Naive thymus-derived CD4-positive, alpha-beta T cell (primary cell): ENCODE measurements at regions not wholly inside any gene's neighbourhood (a gene's known extent, or its start where the extent isn't known, plus 50 kb on each side); places are given as distances from the start of the nearest gene placed in this dataset.

Experiments used
- ATAC-seq: fragments of 150-1000 bp; cut with Tn5 transposase; 2 replicates; pipeline ENCODE4 v1.10.0; 2021; ENCODE audit warnings: mild to moderate bottlenecking, moderate library complexity
- CTCF ChIA-PET: fragments of 350-600 bp; sonication (Branson Sonifier 250); formaldehyde crosslinking; loops from one replicate; lab custom pipeline; 2021; ENCODE audit warnings: antibody characterized with exemption; lab: Charles Lee
- POLR2A ChIA-PET: fragments of 350-600 bp; sonication (Branson Sonifier 250); formaldehyde crosslinking; loops from one replicate; lab custom pipeline; 2021; ENCODE audit warnings: antibody characterized with exemption, inconsistent platforms; lab: Charles Lee
- DNase-seq, 9 donors: peaks; one replicate each; pipeline versions ENCODE4 v3.0.0 to v3.0.0-alpha.2; 2020 to 2022; ENCODE audit warnings: mixed read lengths in 1 of 9
- H3K27ac ChIP-seq: one replicate; pipeline ENCODE4 v1.7.0; 2013; ENCODE audit warnings: mild to moderate bottlenecking, low read depth, low read length, moderate library complexity
- H3K27me3 ChIP-seq, 2 donors: one replicate each; pipeline ENCODE4 v1.7.0; 2013; ENCODE audit warnings: low read length in 2 of 2, mild to moderate bottlenecking in 2 of 2, moderate library complexity in 2 of 2; ENCODE audit not compliant: control insufficient read depth in 2 of 2, insufficient read depth in 2 of 2
- H3K36me3 ChIP-seq, 3 experiments: 1 replicate in 2 of 3; 2 replicates in 1 of 3; pipeline ENCODE4 v1.7.0; 2013; ENCODE audit warnings: low read length in 3 of 3, mild to moderate bottlenecking in 3 of 3, moderate library complexity in 1 of 3; ENCODE audit not compliant: insufficient read depth in 3 of 3, control insufficient read depth in 2 of 3
- H3K4me1 ChIP-seq, 2 donors: one replicate each; pipeline ENCODE4 v1.7.0; 2013; ENCODE audit warnings: low read length in 2 of 2, mild to moderate bottlenecking in 2 of 2, moderate library complexity in 1 of 2; ENCODE audit not compliant: control insufficient read depth in 2 of 2, insufficient read depth in 2 of 2
- H3K4me3 ChIP-seq: 2 replicates; pipeline ENCODE4 v1.7.0; 2013; ENCODE audit warnings: mild to moderate bottlenecking, low read length
- H3K9me3 ChIP-seq, 3 experiments: 1 replicate in 2 of 3; 2 replicates in 1 of 3; pipeline ENCODE4 v1.7.0; 2013; ENCODE audit warnings: low read length in 3 of 3; ENCODE audit not compliant: control insufficient read depth in 2 of 3
- H3K27ac Mint-ChIP-seq, 9 donors: one replicate each; pipeline ENCODE4 v1.8.0; 2020 to 2022; ENCODE audit warnings: mixed read lengths in 9 of 9, mild to moderate bottlenecking in 8 of 9, moderate library complexity in 5 of 9, inconsistent platforms in 2 of 9
- H3K27me3 Mint-ChIP-seq, 5 donors: one replicate each; pipeline ENCODE4 v1.8.0; 2021 to 2022; ENCODE audit warnings: mixed read lengths in 5 of 5, mild to moderate bottlenecking in 1 of 5
- H3K36me3 Mint-ChIP-seq, 5 donors: one replicate each; pipeline ENCODE4 v1.8.0; 2020 to 2022; ENCODE audit warnings: mixed read lengths in 5 of 5, mild to moderate bottlenecking in 3 of 5, inconsistent platforms in 1 of 5
- H3K4me1 Mint-ChIP-seq, 7 donors: one replicate each; pipeline ENCODE4 v1.8.0; 2020 to 2022; ENCODE audit warnings: mixed read lengths in 7 of 7, mild to moderate bottlenecking in 3 of 7, inconsistent platforms in 1 of 7
- H3K4me3 Mint-ChIP-seq, 10 donors: one replicate each; pipeline ENCODE4 v1.8.0; 2020 to 2022; ENCODE audit warnings: mild to moderate bottlenecking in 10 of 10, mixed read lengths in 10 of 10, moderate library complexity in 6 of 10, inconsistent platforms in 2 of 10
- H3K9me3 Mint-ChIP-seq, 11 donors: one replicate each; pipeline ENCODE4 v1.8.0; 2020 to 2022; ENCODE audit warnings: mixed read lengths in 11 of 11, mild to moderate bottlenecking in 4 of 11, inconsistent platforms in 1 of 11, moderate library complexity in 1 of 11
- intact Hi-C, 2 donors: fragments of 100-400 bp; cut with micrococcal nuclease; formaldehyde crosslinking; loops; one replicate each; pipeline ENCODE4 v1.15.1; 2023

DNA sequence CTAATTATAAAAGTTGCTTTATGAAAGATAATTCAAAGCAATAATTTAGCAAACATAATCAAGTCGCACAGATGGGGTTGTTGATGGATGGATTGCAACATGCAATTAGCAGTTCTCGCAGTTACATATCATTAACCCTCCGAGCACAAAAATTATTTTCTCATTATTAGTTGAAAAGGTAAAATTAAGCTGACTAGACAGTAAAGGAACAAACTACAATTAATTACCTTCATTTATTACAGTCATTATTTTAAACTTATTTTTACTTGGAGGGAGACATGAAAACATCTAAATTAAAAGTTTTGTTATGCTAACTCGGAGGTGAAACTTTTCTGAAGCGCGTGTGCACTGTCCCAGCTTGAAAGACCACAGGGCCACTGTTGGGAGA is 146.9 kb downstream of the PHETA1 start:
- H3K4me1 Mint-ChIP-seq, result peaks cover 0 to 10% (median 5%) of the 10 kb centered on the region in 7 donors
- no peaks in the 10 kb centered on the region for H3K9me3 Mint-ChIP-seq
- CTCF ChIA-PET, result interaction anchor here (0.6 kb wide), 1 partner anchor 1649 kb away, joined by 3 read pairs; no protein-coding TSS in a partner anchor
- Histone ChIP-seq H3K4me1 (no peaks in the 10 kb centered on the region), H3K27ac (no peak overlapping the region), H3K27me3 (no peaks in the 10 kb centered on the region), H3K4me3 (no peak overlapping the region), H3K9me3 (no peaks in the 10 kb centered on the region), H3K36me3 (no peaks in the 10 kb centered on the region)
- no peak for ATAC-seq
- H3K27ac Mint-ChIP-seq, result no peak overlapping the region
- intact Hi-C loops, result no loop called here
- H3K27me3 Mint-ChIP-seq, result peaks cover 0 to 5% (median 0%) of the 10 kb centered on the region in 5 donors
- no peaks in the 10 kb centered on the region for H3K36me3 Mint-ChIP-seq
- POLR2A ChIA-PET, result interaction anchor here (0.7 kb wide), 1 partner anchor 8 kb away, joined by 3 read pairs; no protein-coding TSS in a partner anchor
- no peak overlapping the region for H3K4me3 Mint-ChIP-seq
- DNase-seq, result no peak

DNA sequence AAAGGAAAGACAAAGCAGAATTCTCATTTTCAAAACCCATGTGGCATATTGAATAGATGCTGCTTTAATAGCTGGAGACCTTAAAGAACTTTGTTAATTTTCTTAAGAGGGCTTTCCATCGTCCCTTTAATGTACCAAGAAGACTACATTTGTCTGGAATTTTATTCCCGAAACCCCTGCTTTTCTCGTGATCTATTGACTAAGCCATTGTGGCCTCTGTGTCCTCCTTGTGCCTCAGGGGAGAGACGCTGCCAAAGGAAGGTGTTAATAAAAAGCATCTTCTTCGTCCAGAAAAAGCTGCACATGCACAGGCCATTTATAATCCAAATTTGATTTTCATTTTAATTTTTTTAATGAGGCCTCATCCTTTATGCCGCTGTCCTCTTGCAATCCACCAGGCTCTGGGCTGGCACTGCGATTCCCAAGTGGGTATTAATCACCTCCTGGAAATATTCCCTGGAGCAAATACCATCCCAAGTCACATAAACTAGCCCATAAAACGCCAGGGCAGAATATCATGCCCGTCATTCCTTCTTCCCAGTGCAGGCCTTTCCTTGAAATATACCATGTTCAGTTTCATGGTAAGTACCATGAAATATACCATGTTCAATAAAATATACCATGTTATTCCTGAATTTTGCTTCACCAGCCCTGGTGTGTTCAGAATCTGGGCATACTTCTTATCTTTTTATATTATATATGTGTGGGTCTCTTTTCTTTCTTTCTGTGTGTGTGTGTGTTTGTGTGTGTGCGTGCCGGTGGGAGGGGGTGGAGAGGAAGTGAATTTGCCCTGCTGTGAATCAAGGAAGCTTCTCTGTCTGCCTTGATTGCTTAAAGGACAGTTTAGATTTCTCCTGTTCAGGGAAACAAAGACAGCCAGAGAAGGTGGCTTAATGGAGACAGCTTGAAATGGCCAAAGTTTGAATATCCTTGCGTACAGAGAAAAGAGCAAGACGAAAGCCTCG is 147.6 kb downstream of the PHETA1 start:
- DNase-seq (no peak), ATAC-seq (no peak)
- peaks cover 0 to 10% (median 5%) of the 10 kb centered on the region in 7 donors for H3K4me1 Mint-ChIP-seq
- no peak overlapping the region for H3K27ac Mint-ChIP-seq
- CTCF ChIA-PET, result interaction anchor here (0.6 to 0.9 kb wide), 2 partner anchors 51 to 1649 kb away, joined by 3 to 9 read pairs; no protein-coding TSS in a partner anchor
- Histone ChIP-seq H3K36me3 (no peaks in the 10 kb centered on the region), H3K27me3 (no peaks in the 10 kb centered on the region), H3K9me3 (no peaks in the 10 kb centered on the region), H3K4me3 (no peak overlapping the region), H3K27ac (no peak overlapping the region), H3K4me1 (no peaks in the 10 kb centered on the region)
- H3K27me3 Mint-ChIP-seq, result peaks cover 0 to 12% (median 0%) of the 10 kb centered on the region in 5 donors
- POLR2A ChIA-PET, result interaction anchor here (0.7 kb wide), 1 partner anchor 7 kb away, joined by 3 read pairs; no protein-coding TSS in a partner anchor
- intact Hi-C loops, result no loop called here
- H3K36me3 Mint-ChIP-seq, result no peaks in the 10 kb centered on the region
- no peak overlapping the region for H3K4me3 Mint-ChIP-seq
- H3K9me3 Mint-ChIP-seq, result no peaks in the 10 kb centered on the region

GRCh38 chr12:111220363-111220762 is 148.5 kb downstream of the PHETA1 start:
- Mint-ChIP-seq H3K27ac (no peak overlapping the region), H3K4me1 (peaks cover 0 to 10% (median 5%) of the 10 kb centered on the region in 7 donors), H3K36me3 (no peaks in the 10 kb centered on the region), H3K9me3 (no peaks in the 10 kb centered on the region), H3K4me3 (no peak overlapping the region), H3K27me3 (peaks cover 0 to 12% (median 0%) of the 10 kb centered on the region in 5 donors)
- ChIA-PET POLR2A (no interaction called here), CTCF (interaction anchor here (0.9 kb wide), 1 partner anchor 52 kb away, joined by 9 read pairs; no protein-coding TSS in a partner anchor)
- no peaks in the 10 kb centered on the region for H3K27me3 ChIP-seq
- H3K36me3 ChIP-seq, result no peaks in the 10 kb centered on the region
- no peaks in the 10 kb centered on the region for H3K9me3 ChIP-seq
- no peak overlapping the region for H3K4me3 ChIP-seq
- H3K27ac ChIP-seq, result no peak overlapping the region
- H3K4me1 ChIP-seq, result no peaks in the 10 kb centered on the region
- ATAC-seq, result no peak
- intact Hi-C loops, result no loop called here
- DNase-seq, result no peak

GRCh38 chr12:111219440-111219839 is 149.5 kb downstream of the PHETA1 start:
- Mint-ChIP-seq H3K36me3 (no peaks in the 10 kb centered on the region), H3K4me3 (no peak overlapping the region), H3K27me3 (peaks cover 0 to 12% (median 0%) of the 10 kb centered on the region in 5 donors), H3K4me1 (peaks cover 0 to 4% (median under 1%) of the 10 kb centered on the region in 7 donors), H3K9me3 (no peaks in the 10 kb centered on the region), H3K27ac (no peak overlapping the region)
- Histone ChIP-seq H3K27me3 (no peaks in the 10 kb centered on the region), H3K9me3 (no peaks in the 10 kb centered on the region), H3K4me3 (no peak overlapping the region), H3K4me1 (no peaks in the 10 kb centered on the region), H3K27ac (no peak overlapping the region), H3K36me3 (no peaks in the 10 kb centered on the region)
- ATAC-seq (no peak), DNase-seq (no peak)
- intact Hi-C loops, result no loop called here
- CTCF ChIA-PET, result no interaction called here
- POLR2A ChIA-PET, result no interaction called here

- intact Hi-C loops, result no loop called here
- Mint-ChIP-seq H3K36me3 (no peaks in the 10 kb centered on the region), H3K27ac (no peak overlapping the region), H3K4me3 (no peak overlapping the region), H3K9me3 (no peaks in the 10 kb centered on the region), H3K27me3 (peaks cover 0 to 12% (median 0%) of the 10 kb centered on the region in 5 donors), H3K4me1 (no peaks in the 10 kb centered on the region)
- DNase-seq (no peak), ATAC-seq (no peak)
- no peaks in the 10 kb centered on the region for H3K4me1 ChIP-seq
- H3K27me3 ChIP-seq, result no peaks in the 10 kb centered on the region
- H3K27ac ChIP-seq, result no peak overlapping the region
- CTCF ChIA-PET, result no interaction called here
- no peak overlapping the region for H3K4me3 ChIP-seq
- POLR2A ChIA-PET, result no interaction called here
- H3K9me3 ChIP-seq, result no peaks in the 10 kb centered on the region
- H3K36me3 ChIP-seq, result no peaks in the 10 kb centered on the region
Observed at GRCh38 chr12:111218499-111218898, 150.4 kb downstream of the PHETA1 start.

DNA sequence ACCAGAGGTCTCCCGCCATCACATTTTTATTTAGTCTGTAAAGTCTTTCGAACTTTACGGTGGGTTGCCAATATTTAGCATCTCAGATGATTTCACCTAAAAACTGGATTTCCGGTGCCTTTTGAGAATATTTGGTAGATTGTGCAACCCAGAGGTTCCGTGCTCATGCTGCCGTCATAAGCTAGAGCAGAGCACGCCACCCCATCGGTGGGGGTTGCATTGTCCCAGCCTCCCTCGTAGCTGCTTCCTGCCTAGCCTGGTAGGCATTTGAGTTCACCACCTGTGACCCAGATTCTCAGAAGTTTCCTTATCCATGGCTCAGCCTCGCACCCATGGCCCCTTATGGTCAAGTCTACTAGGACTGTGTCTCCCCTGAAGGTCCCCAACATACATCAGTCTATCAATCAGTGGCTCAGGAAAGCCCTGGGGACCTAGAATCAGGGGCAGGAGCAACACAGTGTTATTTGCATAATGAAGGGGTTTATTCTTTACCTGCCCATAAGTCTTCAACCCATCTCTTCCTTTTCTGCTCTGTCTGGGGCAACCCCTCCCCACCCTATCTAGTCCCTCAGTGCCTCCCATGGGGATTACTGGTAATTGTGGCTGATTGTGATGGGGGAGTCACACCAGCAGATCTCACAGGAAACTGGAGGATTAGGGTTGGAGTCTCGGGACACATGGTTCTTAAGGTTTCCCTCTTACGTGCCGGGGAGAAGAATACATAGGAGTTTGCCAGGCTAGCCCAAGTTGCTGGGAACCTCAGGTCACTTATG is 152.3 kb downstream of the PHETA1 start:
- CTCF ChIA-PET, result no interaction called here
- no peak overlapping the region for H3K4me3 Mint-ChIP-seq
- POLR2A ChIA-PET, result no interaction called here

More for the DNA sequence above, 152.3 kb downstream of the PHETA1 start:
- H3K36me3 ChIP-seq, result no peaks in the 10 kb centered on the region
- H3K4me1 Mint-ChIP-seq, result no peaks in the 10 kb centered on the region
- no peaks in the 10 kb centered on the region for H3K27me3 ChIP-seq
- H3K4me3 ChIP-seq, result no peak overlapping the region
- H3K27me3 Mint-ChIP-seq, result peaks cover 0 to 17% (median 0%) of the 10 kb centered on the region in 5 donors
- no peaks in the 10 kb centered on the region for H3K9me3 ChIP-seq
- no peak for ATAC-seq
- no peak overlapping the region for H3K27ac ChIP-seq
- no peak for DNase-seq
- no peaks in the 10 kb centered on the region for H3K9me3 Mint-ChIP-seq
- no peaks in the 10 kb centered on the region for H3K36me3 Mint-ChIP-seq
- H3K4me1 ChIP-seq, result no peaks in the 10 kb centered on the region
- intact Hi-C loops, result no loop called here
- H3K27ac Mint-ChIP-seq, result no peak overlapping the region
